IMR-90 (cell line): ENCODE measurements at regions not wholly inside any gene's neighbourhood (a gene's known extent, or its start where the extent isn't known, plus 50 kb on each side); places are given as distances from the start of the nearest gene placed in this dataset.

Experiments used
- ATAC-seq: fragments of 200-7000 bp; cut with Tn5 transposase; 2 replicates; pipeline ENCODE4 v1.9.1; 2020; ENCODE audit warnings: low read depth, mild to moderate bottlenecking, moderate library complexity
- BruUV-seq: library from RNA; stranded (reverse); fragments of 400-500 nt; replicated peaks from 2 replicates; lab custom pipeline; 2021; lab: Mats Ljungman, UMichigan
- CTCF ChIA-PET: fragments of 300-600 bp; formaldehyde crosslinking; extraction: SDS; loops from one replicate; lab custom pipeline; 2021; ENCODE audit warnings: antibody characterized with exemption; lab: Yijun Ruan, JAX
- POLR2A ChIA-PET: fragments of 300-600 bp; sonication (Branson Sonifier 250); formaldehyde crosslinking; loops from one replicate; lab custom pipeline; 2022; ENCODE audit warnings: antibody characterized with exemption; ENCODE audit not compliant: unreplicated experiment; lab: Charles Lee
- DNase-seq: peaks from one replicate; pipeline ENCODE4 v3.0.0; 2013
- H2AFZ ChIP-seq: replicated peaks from 2 replicates; pipeline ENCODE3; 2013; ENCODE audit warnings: low read length, mild to moderate bottlenecking; ENCODE audit not compliant: poor library complexity
- H2AK5ac ChIP-seq: 2 replicates; pipeline ENCODE4 v1.6.1; 2013; ENCODE audit warnings: low read depth, low read length, inconsistent platforms
- H2AK9ac ChIP-seq: replicated peaks from 2 replicates; pipeline ENCODE3; 2013; ENCODE audit warnings: mild to moderate bottlenecking, low read depth, low read length, moderate library complexity; ENCODE audit not compliant: poor library complexity
- H2BK120ac ChIP-seq: 2 replicates; pipeline ENCODE4 v1.6.1; 2013; ENCODE audit warnings: low read depth, low read length, inconsistent platforms
- H2BK15ac ChIP-seq: 3 replicates; pipeline ENCODE4 v1.6.1; 2013; ENCODE audit warnings: low read depth, low read length, inconsistent platforms
- H2BK20ac ChIP-seq: 2 replicates; pipeline ENCODE4 v1.6.1; 2013; ENCODE audit warnings: low read depth, mild to moderate bottlenecking, inconsistent platforms, low read length, moderate library complexity
- H2BK5ac ChIP-seq: 2 replicates; pipeline ENCODE4 v1.6.1; 2013; ENCODE audit warnings: mild to moderate bottlenecking, low read depth, low read length, inconsistent platforms; ENCODE audit not compliant: poor library complexity, severe bottlenecking
- H3K14ac ChIP-seq: replicated peaks from 2 replicates; pipeline ENCODE4 v1.6.1; 2013; ENCODE audit warnings: low read depth, low read length, inconsistent platforms
- H3K18ac ChIP-seq: 2 replicates; pipeline ENCODE4 v1.6.1; 2013; ENCODE audit warnings: low read depth, low read length, control low read depth
- H3K23ac ChIP-seq: 2 replicates; pipeline ENCODE4 v1.6.1; 2013; ENCODE audit warnings: low read depth, low read length, inconsistent platforms
- H3K27ac ChIP-seq: 2 replicates; pipeline ENCODE4 v1.5.1; 2013; ENCODE audit warnings: mild to moderate bottlenecking, control low read depth, low read length; ENCODE audit not compliant: insufficient read depth
- H3K27me3 ChIP-seq: 2 replicates; pipeline ENCODE4 v1.6.1; 2013; ENCODE audit warnings: low read length; ENCODE audit not compliant: control insufficient read depth, insufficient read depth
- H3K36me3 ChIP-seq: 2 replicates; pipeline ENCODE4 v1.6.1; 2013; ENCODE audit warnings: low read length, mixed read lengths; ENCODE audit not compliant: control insufficient read depth, insufficient read depth
- H3K4ac ChIP-seq: 2 replicates; pipeline ENCODE4 v1.6.1; 2013; ENCODE audit warnings: low read depth, low read length, inconsistent platforms
- H3K4me1 ChIP-seq: 2 replicates; pipeline ENCODE4 v1.6.1; 2013; ENCODE audit warnings: low read length, mixed read lengths; ENCODE audit not compliant: control insufficient read depth, insufficient read depth
- H3K4me2 ChIP-seq: 2 replicates; pipeline ENCODE4 v1.6.1; 2013; ENCODE audit warnings: low read depth, mild to moderate bottlenecking, control low read depth, low read length, moderate library complexity
- H3K4me3 ChIP-seq: 2 replicates; pipeline ENCODE4 v1.5.1; 2013; ENCODE audit warnings: low read depth, mild to moderate bottlenecking, control low read depth, low read length, moderate library complexity; ENCODE audit not compliant: insufficient read depth
- H3K56ac ChIP-seq: 2 replicates; pipeline ENCODE4 v1.6.1; 2013; ENCODE audit warnings: low read length, inconsistent platforms; ENCODE audit not compliant: insufficient read depth; ENCODE audit errors: extremely low read depth
- H3K79me1 ChIP-seq, 2 experiments: 2 replicates each; pipeline ENCODE4 v1.6.1; 2013; ENCODE audit warnings: low read length in 2 of 2, inconsistent platforms in 1 of 2, low read depth in 1 of 2
- H3K9ac ChIP-seq: 2 replicates; pipeline ENCODE4 v1.6.1; 2013; ENCODE audit warnings: low read depth, low read length, control low read depth
- H3K9me1 ChIP-seq: 2 replicates; pipeline ENCODE4 v1.6.1; 2013; ENCODE audit warnings: low read length, inconsistent platforms; ENCODE audit not compliant: insufficient read depth
- H3K9me3 ChIP-seq: 2 replicates; pipeline ENCODE4 v1.6.1; 2013; ENCODE audit warnings: low read length; ENCODE audit not compliant: control insufficient read depth, insufficient read depth
- H4K20me1 ChIP-seq: 2 replicates; pipeline ENCODE4 v1.6.1; 2013; ENCODE audit warnings: low read length, inconsistent platforms; ENCODE audit not compliant: insufficient read depth
- H4K5ac ChIP-seq: 2 replicates; pipeline ENCODE4 v1.6.1; 2013; ENCODE audit warnings: mild to moderate bottlenecking, low read depth, low read length, control low read depth
- H4K8ac ChIP-seq, 2 experiments: 2 replicates each; pipeline ENCODE4 v1.6.1; 2013; ENCODE audit warnings: low read depth in 2 of 2, low read length in 2 of 2, control low read depth in 1 of 2, inconsistent platforms in 1 of 2
- H4K91ac ChIP-seq: 2 replicates; pipeline ENCODE4 v1.6.1; 2013; ENCODE audit warnings: low read depth, low read length, inconsistent platforms; ENCODE audit not compliant: insufficient read depth
- BHLHE40 ChIP-seq: fragments of 150-350 bp; IDR thresholded peaks from 2 replicates; pipeline ENCODE4 v1.6.1; 2016; ENCODE audit warnings: mild to moderate bottlenecking, low read depth, low read length
- CEBPB ChIP-seq: IDR thresholded peaks from 2 replicates; pipeline ENCODE4 v1.6.1; 2012; ENCODE audit warnings: low read depth, low read length, improper control_type of control experiment
- CHD1 ChIP-seq: IDR thresholded peaks from 2 replicates; pipeline ENCODE4 v1.6.1; 2012; ENCODE audit warnings: low read depth, low read length, improper control_type of control experiment
- CTCF ChIP-seq: conservative IDR thresholded peaks from 2 replicates; pipeline ENCODE4 v1.5.1; 2012; ENCODE audit warnings: mild to moderate bottlenecking, low read depth, low read length, improper control_type of control experiment
- FOS ChIP-seq: fragments of 150-350 bp; IDR thresholded peaks from 2 replicates; pipeline ENCODE4 v1.6.1; 2016; ENCODE audit warnings: low read depth, low read length
- MAZ ChIP-seq: IDR thresholded peaks from 2 replicates; pipeline ENCODE4 v1.6.1; 2012; ENCODE audit warnings: low read depth, mild to moderate bottlenecking, low read length, improper control_type of control experiment, moderate library complexity, borderline replicate concordance
- MXI1 ChIP-seq: IDR thresholded peaks from 2 replicates; pipeline ENCODE4 v1.6.1; 2012; ENCODE audit warnings: low read depth, mild to moderate bottlenecking, low read length, moderate library complexity, borderline replicate concordance
- NFE2L2 ChIP-seq: fragments of 150-350 bp; IDR thresholded peaks from 2 replicates; pipeline ENCODE4 v1.6.1; 2016; ENCODE audit warnings: low read depth, mild to moderate bottlenecking, low read length
- POLR2A ChIP-seq: IDR thresholded peaks from 2 replicates; pipeline ENCODE4 v1.6.1; 2012; ENCODE audit warnings: mild to moderate bottlenecking, low read depth, low read length
- RAD21 ChIP-seq: IDR thresholded peaks from 2 replicates; pipeline ENCODE4 v1.6.1; 2012; ENCODE audit warnings: low read length, improper control_type of control experiment
- RCOR1 ChIP-seq: IDR thresholded peaks from 2 replicates; pipeline ENCODE4 v1.6.1; 2012; ENCODE audit warnings: mild to moderate bottlenecking, low read length, improper control_type of control experiment; ENCODE audit not compliant: insufficient replicate concordance
- RFX5 ChIP-seq: IDR thresholded peaks from 2 replicates; pipeline ENCODE4 v1.8.0; 2012; ENCODE audit warnings: low read depth, mild to moderate bottlenecking, low read length, moderate library complexity
- USF2 ChIP-seq: fragments of 150-350 bp; IDR thresholded peaks from 2 replicates; pipeline ENCODE4 v1.6.1; 2017; ENCODE audit warnings: mild to moderate bottlenecking, antibody characterized with exemption, low read length, low read depth
- WGBS, 2 experiments: methylation state at CpG; one replicate each; pipeline versions ENCODE4 v1.1.5 to v1.1.7; 2013; ENCODE audit warnings: missing lambda C conversion rate in 2 of 2; ENCODE audit not compliant: insufficient read length in 1 of 2; ENCODE audit errors: extremely low coverage in 2 of 2; 5-methylcytosine and 5-hydroxymethylcytosine counted together
- dilution Hi-C: fragments of 300-500 bp; cut with HindIII; formaldehyde crosslinking; loops from one replicate; pipeline ENCODE4 v1.14.3; 2018; ENCODE audit warnings: low sequenced_read_pairs; ENCODE audit not compliant: unreplicated experiment
- in situ Hi-C: fragments of 300-500 bp; cut with MboI; formaldehyde crosslinking; loops from 3 replicates; pipeline ENCODE4 v1.14.3; 2019; ENCODE audit warnings: low sequenced_read_pairs, inconsistent platforms, mixed read lengths
- intact Hi-C: fragments of 100-400 bp; cut with micrococcal nuclease; formaldehyde crosslinking; loops from 2 replicates; pipeline ENCODE4 v1.10.0; 2022

- H4K8ac ChIP-seq = no peak overlapping the region
- no TSS peak for BruUV-seq
- no peak overlapping the region for H3K9ac ChIP-seq
- POLR2A ChIA-PET = no interaction called here
- no peak overlapping the region for H3K23ac ChIP-seq
- no peak overlapping the region for H2AFZ ChIP-seq
- no peak overlapping the region for H2AK5ac ChIP-seq
- H2BK15ac ChIP-seq = no peak overlapping the region
- no peak overlapping the region for H3K56ac ChIP-seq
- H3K27ac ChIP-seq = no peak overlapping the region
- H4K5ac ChIP-seq = no peak overlapping the region
- no peak overlapping the region for H2BK120ac ChIP-seq
- intact Hi-C loops = no loop called here
- H3K79me1 ChIP-seq = no peaks in the 10 kb centered on the region
- no peak overlapping the region for H3K14ac ChIP-seq
- no peak overlapping the region for H2BK20ac ChIP-seq
- no peaks in the 10 kb centered on the region for H3K4me1 ChIP-seq
- CTCF ChIA-PET = no interaction called here
- no peak overlapping the region for H3K4me2 ChIP-seq
- H3K27me3 ChIP-seq = no peaks in the 10 kb centered on the region
- in situ Hi-C loops = no loop called here
- H4K20me1 ChIP-seq = no peaks in the 10 kb centered on the region
- DNase-seq (no peak), ATAC-seq (no peak)
- H3K9me1 ChIP-seq = no peaks in the 10 kb centered on the region
- H2BK5ac ChIP-seq = no peak overlapping the region
- no peak overlapping the region for H3K4me3 ChIP-seq
- no peaks in the 10 kb centered on the region for H3K36me3 ChIP-seq
- no peaks in the 10 kb centered on the region; the same call in none of the 2 replicates for H3K9me3 ChIP-seq
- no peak overlapping the region for H3K18ac ChIP-seq
- H4K91ac ChIP-seq = no peak overlapping the region
- no peak overlapping the region for H3K4ac ChIP-seq
- H2AK9ac ChIP-seq = no peak overlapping the region
- 75% methylated on average over 2 of the region's 6 CpGs; no CpG with 5 or more reads in 1 of the 2 experiments for WGBS, 2 experiments
- dilution Hi-C loops = no loop called here
- TF ChIP-seq FOS (no peak), RFX5 (no peak), MXI1 (no peak), CEBPB (no peak), CTCF (no peak), POLR2A (no peak), RAD21 (no peak), NFE2L2 (no peak), CHD1 (no peak), USF2 (no peak), RCOR1 (no peak), BHLHE40 (no peak), MAZ (no peak)
These were observed 86.8 kb upstream of the CADPS start for GRCh38 chr3:62961874-62962556.
